ENCODE measurements at regions not wholly inside any gene's neighbourhood (a gene's known extent, or its start where the extent isn't known, plus 50 kb on each side); places are given as distances from the start of the nearest gene placed in this dataset.

DNA sequence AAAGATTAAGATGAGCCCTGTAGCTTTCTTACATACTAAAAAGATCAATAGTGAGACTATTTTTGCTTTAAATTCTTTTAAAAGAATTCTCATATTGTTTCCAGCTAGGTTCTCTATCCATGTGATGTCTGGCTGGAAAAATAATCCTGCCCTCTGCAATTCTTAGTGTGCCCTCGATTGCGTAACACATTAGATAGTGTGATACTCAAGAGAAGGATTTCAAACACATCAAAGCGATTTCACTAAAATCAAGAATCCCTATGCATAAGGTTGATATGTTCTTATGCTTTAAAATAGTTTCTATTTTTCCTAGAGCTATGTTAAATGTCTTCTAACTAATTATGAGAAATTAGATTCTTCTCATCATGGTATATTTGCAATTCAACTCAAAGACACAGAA is 127.3 kb upstream of the PLEKHA5 start:
- TF ChIP-seq, protein P1, sequence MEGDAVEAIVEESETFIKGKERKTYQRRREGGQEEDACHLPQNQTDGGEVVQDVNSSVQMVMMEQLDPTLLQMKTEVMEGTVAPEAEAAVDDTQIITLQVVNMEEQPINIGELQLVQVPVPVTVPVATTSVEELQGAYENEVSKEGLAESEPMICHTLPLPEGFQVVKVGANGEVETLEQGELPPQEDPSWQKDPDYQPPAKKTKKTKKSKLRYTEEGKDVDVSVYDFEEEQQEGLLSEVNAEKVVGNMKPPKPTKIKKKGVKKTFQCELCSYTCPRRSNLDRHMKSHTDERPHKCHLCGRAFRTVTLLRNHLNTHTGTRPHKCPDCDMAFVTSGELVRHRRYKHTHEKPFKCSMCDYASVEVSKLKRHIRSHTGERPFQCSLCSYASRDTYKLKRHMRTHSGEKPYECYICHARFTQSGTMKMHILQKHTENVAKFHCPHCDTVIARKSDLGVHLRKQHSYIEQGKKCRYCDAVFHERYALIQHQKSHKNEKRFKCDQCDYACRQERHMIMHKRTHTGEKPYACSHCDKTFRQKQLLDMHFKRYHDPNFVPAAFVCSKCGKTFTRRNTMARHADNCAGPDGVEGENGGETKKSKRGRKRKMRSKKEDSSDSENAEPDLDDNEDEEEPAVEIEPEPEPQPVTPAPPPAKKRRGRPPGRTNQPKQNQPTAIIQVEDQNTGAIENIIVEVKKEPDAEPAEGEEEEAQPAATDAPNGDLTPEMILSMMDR (IDR thresholded peaks at IDR 0.05; ENCODE audit: control insufficient read depth, extremely low read depth, insufficient read depth): no peak
- DNase-seq (ENCODE audit: low read depth): no peak
- H3K4me3 ChIP-seq (ENCODE audit: low read depth, low read length): no peak overlapping the region

DNA sequence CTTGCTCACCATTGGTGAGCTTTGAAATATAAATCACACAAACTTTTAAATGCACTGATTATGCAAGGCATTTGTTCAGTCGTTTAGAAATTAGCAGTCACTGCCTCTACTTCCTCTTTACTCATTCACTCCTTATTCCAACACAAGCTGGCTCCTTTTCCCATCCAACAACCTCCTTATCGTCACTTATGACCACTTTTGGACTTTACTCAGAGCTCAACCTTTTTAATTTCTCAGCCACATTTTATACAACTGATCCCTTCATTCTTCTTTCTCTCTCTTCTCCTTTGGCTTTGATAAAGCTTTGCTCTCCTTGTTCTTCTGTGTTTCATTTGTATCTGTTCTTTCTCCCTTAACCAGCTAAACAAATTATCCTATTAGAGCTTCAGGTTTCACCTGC is 126.4 kb upstream of the PLEKHA5 start:
- TF ChIP-seq, protein P1 (IDR thresholded peaks at IDR 0.05; ENCODE audit: control insufficient read depth, extremely low read depth, insufficient read depth): no peak
- no peak overlapping the region for H3K4me3 ChIP-seq (ENCODE audit: low read depth, low read length)
- no peak for DNase-seq (ENCODE audit: low read depth)

DNA sequence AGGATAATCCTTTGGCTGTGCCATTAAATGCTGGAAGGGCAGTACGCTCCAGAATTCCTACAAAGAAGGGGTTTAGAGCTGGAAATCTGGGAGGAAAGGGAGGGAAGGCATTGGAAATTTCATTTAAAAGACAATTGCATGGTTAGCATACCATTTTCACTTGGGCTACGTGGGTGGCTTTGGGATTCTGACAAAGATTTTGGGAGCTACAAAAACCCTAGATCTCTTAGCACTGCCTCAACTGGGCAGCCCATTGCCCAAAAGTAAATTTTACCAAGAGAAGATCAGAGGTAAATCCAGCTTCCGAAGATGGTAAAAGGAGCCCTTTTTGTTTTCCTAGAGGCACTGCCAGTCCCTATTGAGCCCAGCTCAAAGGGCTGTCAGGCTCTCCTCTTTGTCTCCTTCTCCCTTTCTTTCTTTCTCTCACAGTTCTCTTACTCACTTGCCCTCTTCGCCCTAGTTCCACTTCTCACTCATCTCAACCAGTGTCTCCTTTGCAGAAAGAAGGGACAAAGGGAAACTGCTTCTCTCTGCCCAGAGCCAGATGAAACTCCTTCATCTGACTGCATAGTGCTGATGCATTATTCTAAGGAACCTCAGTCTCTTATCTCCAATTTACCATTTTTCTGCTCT is 125.4 kb upstream of the PLEKHA5 start:
- no peak overlapping the region for H3K4me3 ChIP-seq (ENCODE audit: low read depth, low read length)
- no peak for DNase-seq (ENCODE audit: low read depth)
- TF ChIP-seq, protein P1 (IDR thresholded peaks at IDR 0.05; ENCODE audit: control insufficient read depth, extremely low read depth, insufficient read depth): no peak

DNA sequence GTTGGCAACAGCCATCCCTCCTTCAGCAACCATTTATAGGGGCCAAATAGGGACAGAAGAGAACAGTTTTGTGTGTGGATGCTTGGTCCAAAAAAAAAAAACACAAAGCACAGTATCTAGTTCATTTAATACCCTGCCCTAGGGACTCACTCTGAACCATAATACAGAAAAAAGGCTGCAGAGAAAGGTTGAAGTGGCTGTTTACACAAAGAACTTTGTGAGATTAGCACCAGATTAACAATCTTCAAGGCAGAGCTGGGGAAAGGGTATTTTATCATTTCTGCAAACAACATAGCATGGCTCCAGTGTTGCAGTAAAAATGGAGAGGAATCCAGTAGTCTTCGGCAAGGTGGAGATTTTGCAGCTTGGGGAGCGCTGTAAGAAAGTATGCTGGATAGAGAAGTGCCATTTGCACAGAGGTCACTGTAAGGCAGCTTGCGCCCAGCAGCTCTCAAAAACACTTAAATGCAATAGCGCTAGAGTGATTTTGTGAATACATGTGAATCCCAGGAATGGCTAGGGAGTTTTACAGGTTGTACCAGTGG is 124.2 kb upstream of the PLEKHA5 start:
- H3K4me3 ChIP-seq (ENCODE audit: low read depth, low read length): no peak overlapping the region
- TF ChIP-seq, protein P1 (IDR thresholded peaks at IDR 0.05; ENCODE audit: control insufficient read depth, extremely low read depth, insufficient read depth): no peak
- DNase-seq (ENCODE audit: low read depth): no peak

DNA sequence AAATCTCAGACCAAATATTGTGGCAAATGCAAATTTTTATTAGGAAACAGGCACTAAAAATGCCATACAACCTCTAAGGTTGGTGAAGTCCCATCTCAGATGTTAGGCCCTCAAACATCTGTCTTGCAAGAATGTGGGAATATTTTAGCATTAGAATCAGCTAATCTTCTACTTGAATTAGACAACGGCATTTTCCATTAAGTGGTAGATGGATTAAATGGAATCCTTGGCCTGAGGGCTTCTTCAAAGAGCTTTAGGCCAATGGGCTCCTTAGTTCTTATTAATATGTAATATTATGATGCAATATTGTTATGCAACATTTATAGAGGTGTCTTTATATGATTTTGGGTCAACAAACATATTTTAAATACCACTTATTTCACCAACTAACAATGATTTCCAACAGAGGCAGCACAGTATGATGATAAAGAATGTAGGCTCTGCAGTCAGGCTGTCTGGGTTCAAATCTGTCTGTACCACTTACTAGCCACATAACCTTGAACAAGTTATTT is 122.9 kb upstream of the PLEKHA5 start:
- DNase-seq (ENCODE audit: low read depth): no peak
- H3K4me3 ChIP-seq (ENCODE audit: low read depth, low read length): no peak overlapping the region
- TF ChIP-seq, protein P1 (IDR thresholded peaks at IDR 0.05; ENCODE audit: control insufficient read depth, extremely low read depth, insufficient read depth): no peak

DNA sequence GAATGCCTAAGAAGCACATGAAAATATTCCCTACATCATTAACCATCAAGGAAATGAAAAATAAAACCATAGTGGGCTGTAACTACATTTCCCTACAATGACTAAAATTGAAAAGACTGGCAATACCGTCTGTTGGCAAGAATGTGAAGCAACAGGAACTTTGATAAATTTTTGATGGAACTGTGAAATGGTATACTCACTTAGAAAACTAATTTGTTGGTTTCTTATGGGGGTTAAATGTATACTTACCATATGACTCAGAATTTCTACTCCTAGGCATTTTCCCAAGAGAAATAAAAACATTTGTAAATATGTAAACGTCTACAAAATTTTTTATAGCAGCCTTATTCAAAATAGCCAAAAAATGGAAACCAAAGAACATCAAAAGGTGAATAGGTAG is 121.4 kb upstream of the PLEKHA5 start:
- no peak for DNase-seq (ENCODE audit: low read depth)
- TF ChIP-seq, protein P1 (IDR thresholded peaks at IDR 0.05; ENCODE audit: control insufficient read depth, extremely low read depth, insufficient read depth): no peak
- H3K4me3 ChIP-seq (ENCODE audit: low read depth, low read length): no peak overlapping the region

DNA sequence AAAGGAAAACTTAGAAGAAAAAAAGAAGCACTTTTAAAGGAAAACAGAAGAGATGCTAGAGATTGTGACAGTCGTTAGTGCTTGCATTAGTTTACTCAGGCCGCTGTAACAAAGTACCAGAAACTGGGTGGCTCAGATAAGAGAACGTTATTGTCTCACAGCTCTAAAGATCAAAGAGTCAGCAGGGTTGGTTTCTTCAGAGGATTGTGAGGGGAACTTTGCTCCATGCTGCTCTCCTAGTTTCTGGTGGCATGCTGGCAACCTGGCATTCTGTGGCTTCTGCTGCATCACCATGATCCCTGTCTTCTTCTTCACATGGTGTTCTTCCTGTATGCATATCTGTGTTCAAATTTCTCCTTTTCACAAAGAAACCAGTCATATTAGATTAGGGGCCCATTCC is 119.4 kb upstream of the PLEKHA5 start:
- TF ChIP-seq, protein P1 (IDR thresholded peaks at IDR 0.05; ENCODE audit: control insufficient read depth, extremely low read depth, insufficient read depth): no peak
- DNase-seq (ENCODE audit: low read depth): no peak
- no peak overlapping the region for H3K4me3 ChIP-seq (ENCODE audit: low read depth, low read length)

Measured in LNCaP clone FGC (cell line).